ENCODE measurements at regions not wholly inside any gene's neighbourhood (a gene's known extent, or its start where the extent isn't known, plus 50 kb on each side); places are given as distances from the start of the nearest gene placed in this dataset.

GRCh38 chr18:77803024-77803423 lies 553.4 kb downstream of the GALR1 start:
- TF ChIP-seq JUND (IDR thresholded peaks at IDR 0.05; ENCODE audit: low read depth), result no peak
- no peak for DNase-seq (ENCODE audit: low read depth in 1 of 2, low spot score in 1 of 2)
- in situ Hi-C loops (cut with HindIII; ENCODE audit: low pct_unique_long_range_greater_than_20kb, low sequenced_read_pairs), result no loop called here

- DNase-seq (ENCODE audit: low read depth in 1 of 2, low spot score in 1 of 2), result no peak
- in situ Hi-C loops (cut with HindIII; ENCODE audit: low pct_unique_long_range_greater_than_20kb, low sequenced_read_pairs), result no loop called here
- no peak for TF ChIP-seq JUND (IDR thresholded peaks at IDR 0.05; ENCODE audit: low read depth)
Measured at GRCh38 chr18:77804382-77804781, 554.7 kb downstream of the GALR1 start.

- no peak for DNase-seq (ENCODE audit: low read depth in 1 of 2, low spot score in 1 of 2)
- no peak for TF ChIP-seq JUND (IDR thresholded peaks at IDR 0.05; ENCODE audit: low read depth)
- in situ Hi-C loops (cut with HindIII; ENCODE audit: low pct_unique_long_range_greater_than_20kb, low sequenced_read_pairs), result no loop called here
Measured at GRCh38 chr18:77807650-77808049, 558.0 kb downstream of the GALR1 start.

- DNase-seq (ENCODE audit: low read depth in 1 of 2, low spot score in 1 of 2), result no peak
- no peak for TF ChIP-seq JUND (IDR thresholded peaks at IDR 0.05; ENCODE audit: low read depth)
- in situ Hi-C loops (cut with HindIII; ENCODE audit: low pct_unique_long_range_greater_than_20kb, low sequenced_read_pairs), result no loop called here
Measured at GRCh38 chr18:77811503-77811902, 561.9 kb downstream of the GALR1 start.

GRCh38 chr18:77815666-77816338 lies 566.2 kb downstream of the GALR1 start:
- in situ Hi-C loops (cut with HindIII; ENCODE audit: low pct_unique_long_range_greater_than_20kb, low sequenced_read_pairs), result no loop called here
- no peak for DNase-seq (ENCODE audit: low read depth in 1 of 2, low spot score in 1 of 2)
- no peak for TF ChIP-seq JUND (IDR thresholded peaks at IDR 0.05; ENCODE audit: low read depth)

- in situ Hi-C loops (cut with HindIII; ENCODE audit: low pct_unique_long_range_greater_than_20kb, low sequenced_read_pairs), result no loop called here
- no peak for TF ChIP-seq JUND (IDR thresholded peaks at IDR 0.05; ENCODE audit: low read depth)
- no peak for DNase-seq (ENCODE audit: low read depth in 1 of 2, low spot score in 1 of 2)
Measured at GRCh38 chr18:77818328-77818727, 568.7 kb downstream of the GALR1 start.

GRCh38 chr18:77820472-77820871 lies 570.8 kb downstream of the GALR1 start:
- in situ Hi-C loops (cut with HindIII; ENCODE audit: low pct_unique_long_range_greater_than_20kb, low sequenced_read_pairs), result no loop called here
- DNase-seq (ENCODE audit: low read depth in 1 of 2, low spot score in 1 of 2), result no peak
- TF ChIP-seq JUND (IDR thresholded peaks at IDR 0.05; ENCODE audit: low read depth), result no peak

GRCh38 chr18:77821892-77822291 lies 572.2 kb downstream of the GALR1 start:
- in situ Hi-C loops (cut with HindIII; ENCODE audit: low pct_unique_long_range_greater_than_20kb, low sequenced_read_pairs), result no loop called here
- DNase-seq (ENCODE audit: low read depth in 1 of 2, low spot score in 1 of 2), result no peak

GRCh38 chr18:77822632-77823031 lies 573.0 kb downstream of the GALR1 start:
- no peak for DNase-seq (ENCODE audit: low read depth in 1 of 2, low spot score in 1 of 2)
- TF ChIP-seq JUND (IDR thresholded peaks at IDR 0.05; ENCODE audit: low read depth), result no peak
- in situ Hi-C loops (cut with HindIII; ENCODE audit: low pct_unique_long_range_greater_than_20kb, low sequenced_read_pairs), result no loop called here

More at GRCh38 chr18:77821892-77822291, 572.2 kb downstream of the GALR1 start:
- TF ChIP-seq JUND (IDR thresholded peaks at IDR 0.05; ENCODE audit: low read depth), result no peak

- in situ Hi-C loops (cut with HindIII; ENCODE audit: low pct_unique_long_range_greater_than_20kb, low sequenced_read_pairs), result no loop called here
- TF ChIP-seq JUND (IDR thresholded peaks at IDR 0.05; ENCODE audit: low read depth), result no peak
- DNase-seq (ENCODE audit: low read depth in 1 of 2, low spot score in 1 of 2), result no peak
Measured at GRCh38 chr18:77833807-77834206, 584.2 kb downstream of the GALR1 start.

- TF ChIP-seq JUND (IDR thresholded peaks at IDR 0.05; ENCODE audit: low read depth), result no peak
- in situ Hi-C loops (cut with HindIII; ENCODE audit: low pct_unique_long_range_greater_than_20kb, low sequenced_read_pairs), result no loop called here
- no peak for DNase-seq (ENCODE audit: low read depth in 1 of 2, low spot score in 1 of 2)
Measured at GRCh38 chr18:77851802-77852201, 602.2 kb downstream of the GALR1 start.

GRCh38 chr18:77853859-77854258 lies 604.2 kb downstream of the GALR1 start:
- in situ Hi-C loops (cut with HindIII; ENCODE audit: low pct_unique_long_range_greater_than_20kb, low sequenced_read_pairs), result no loop called here
- no peak for DNase-seq (ENCODE audit: low read depth in 1 of 2, low spot score in 1 of 2)
- no peak for TF ChIP-seq JUND (IDR thresholded peaks at IDR 0.05; ENCODE audit: low read depth)

GRCh38 chr18:77857678-77858655 lies 608.3 kb downstream of the GALR1 start:
- no peak for DNase-seq (ENCODE audit: low read depth in 1 of 2, low spot score in 1 of 2)
- in situ Hi-C loops (cut with HindIII; ENCODE audit: low pct_unique_long_range_greater_than_20kb, low sequenced_read_pairs), result no loop called here
- no peak for TF ChIP-seq JUND (IDR thresholded peaks at IDR 0.05; ENCODE audit: low read depth)

Data from T47D (cell line).